ENCODE measurements at regions not wholly inside any gene's neighbourhood (a gene's known extent, or its start where the extent isn't known, plus 50 kb on each side); places are given as distances from the start of the nearest gene placed in this dataset.

DNA sequence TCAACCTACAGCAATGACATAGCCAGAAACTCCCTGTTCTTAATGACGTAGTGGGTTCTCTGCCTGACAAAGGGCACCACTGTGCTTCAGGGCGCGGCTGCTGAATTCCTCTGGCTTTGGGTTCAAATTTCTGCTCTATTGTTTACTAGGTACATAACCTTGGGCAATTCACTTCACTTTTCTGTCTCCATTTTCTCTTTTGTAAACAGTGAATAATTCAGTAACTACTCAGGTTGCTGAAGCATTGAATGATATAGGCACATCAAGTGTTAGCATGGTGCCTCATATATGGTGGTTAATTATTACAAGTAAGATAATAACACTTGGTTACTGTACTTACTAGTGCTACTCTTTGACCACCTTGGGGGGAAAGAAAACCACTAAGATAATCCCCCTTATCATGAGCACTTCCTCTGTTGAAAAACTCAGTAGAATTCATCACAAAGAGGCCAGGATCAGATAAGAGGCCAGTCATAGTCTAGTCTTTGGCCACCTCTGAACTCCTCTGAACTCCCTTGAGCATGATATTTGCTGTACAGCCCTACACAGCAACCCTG lies 92.0 kb upstream of the AHR start (continued):
- TF ChIP-seq, protein P1, sequence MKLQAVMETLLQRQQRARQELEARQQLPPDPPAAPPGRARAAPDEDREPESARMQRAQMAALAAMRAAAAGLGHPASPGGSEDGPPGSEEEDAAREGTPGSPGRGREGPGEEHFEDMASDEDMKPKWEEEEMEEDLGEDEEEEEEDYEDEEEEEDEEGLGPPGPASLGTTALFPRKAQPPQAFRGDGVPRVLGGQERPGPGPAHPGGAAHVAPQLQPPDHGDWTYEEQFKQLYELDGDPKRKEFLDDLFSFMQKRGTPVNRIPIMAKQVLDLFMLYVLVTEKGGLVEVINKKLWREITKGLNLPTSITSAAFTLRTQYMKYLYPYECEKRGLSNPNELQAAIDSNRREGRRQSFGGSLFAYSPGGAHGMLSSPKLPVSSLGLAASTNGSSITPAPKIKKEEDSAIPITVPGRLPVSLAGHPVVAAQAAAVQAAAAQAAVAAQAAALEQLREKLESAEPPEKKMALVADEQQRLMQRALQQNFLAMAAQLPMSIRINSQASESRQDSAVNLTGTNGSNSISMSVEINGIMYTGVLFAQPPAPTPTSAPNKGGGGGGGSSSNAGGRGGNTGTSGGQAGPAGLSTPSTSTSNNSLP (IDR thresholded peaks at IDR 0.05; ENCODE audit: low read depth, low read length): peak; percentile 96
- no peak for TF ChIP-seq AKNA (CRISPR knock-in tag; IDR thresholded peaks at IDR 0.05; ENCODE audit: borderline replicate concordance)
- TF ChIP-seq ZNF331 (CRISPR knock-in tag; IDR thresholded peaks at IDR 0.05): peak; percentile 45; the same call in 1 of the 2 replicates
- TF ChIP-seq ZSCAN9 (CRISPR knock-in tag; IDR thresholded peaks at IDR 0.05; ENCODE audit: borderline replicate concordance): peak; percentile 71; the same call in 1 of the 2 replicates
- peak; percentile 91 for TF ChIP-seq SOX13 (IDR thresholded peaks at IDR 0.05)
- peak in 1 of 2 experiments; percentile 97; a peak in 2 of 4 replicates for TF ChIP-seq SOX13 (CRISPR knock-in tag; conservative IDR thresholded peaks at IDR 0.05 in 1 of 2, IDR thresholded peaks at IDR 0.05 in 1 of 2)
- TF ChIP-seq ZBTB7A (CRISPR knock-in tag; IDR thresholded peaks at IDR 0.05): no peak
- TF ChIP-seq CBFB (CRISPR knock-in tag; IDR thresholded peaks at IDR 0.05): peak; percentile 92
- no peak for TF ChIP-seq ZFP36 (IDR thresholded peaks at IDR 0.05; ENCODE audit: borderline replicate concordance, low read depth, low read length, partially characterized antibody)
- TF ChIP-seq ELF3 (CRISPR knock-in tag; IDR thresholded peaks at IDR 0.05): peak; percentile 82
- peak; percentile 97 for TF ChIP-seq HNF1A (IDR thresholded peaks at IDR 0.05; ENCODE audit: low read depth)
- TF ChIP-seq HNF1A (CRISPR knock-in tag; IDR thresholded peaks at IDR 0.05; ENCODE audit: borderline replicate concordance): peak; percentile 98
- TF ChIP-seq ATF7 (IDR thresholded peaks at IDR 0.05): peak; percentile 84
- TF ChIP-seq ATF7 (CRISPR knock-in tag; IDR thresholded peaks at IDR 0.05): no peak
- TF ChIP-seq MYPOP (CRISPR knock-in tag; IDR thresholded peaks at IDR 0.05): peak; percentile 80; the same call in 1 of the 2 replicates
- no peak for TF ChIP-seq FLYWCH1 (CRISPR knock-in tag; IDR thresholded peaks at IDR 0.05)

All from HepG2 (cell line).